ENCODE measurements at regions not wholly inside any gene's neighbourhood (a gene's known extent, or its start where the extent isn't known, plus 50 kb on each side); places are given as distances from the start of the nearest gene placed in this dataset.

- no peak for FAIRE-seq
- no peak for DNase-seq (ENCODE audit: low read depth in 1 of 2, low spot score in 1 of 2)
- ChIA-PET CTCF (no interaction called here), POLR2A (no interaction called here)
- Histone ChIP-seq H3K27ac (no peak overlapping the region), H3K9me3 (no peaks in the 10 kb centered on the region), H3K4me1 (no peaks in the 10 kb centered on the region), H3K4me3 (no peak overlapping the region), H3K4me2 (no peak overlapping the region)
- 15% methylated on average over 2 of the region's 2 CpGs for WGBS (ENCODE audit: missing lambda C conversion rate)
- no peak for ATAC-seq
- TF ChIP-seq RNF2 (IDR thresholded peaks at IDR 0.05; ENCODE audit: borderline replicate concordance, low read depth) (no peak), HOXA7 (CRISPR knock-in tag; IDR thresholded peaks at IDR 0.05) (no peak), NPAS2 (CRISPR knock-in tag; IDR thresholded peaks at IDR 0.05; ENCODE audit: borderline replicate concordance) (no peak), MAFK (IDR thresholded peaks at IDR 0.05; ENCODE audit: partially characterized antibody) (no peak), HES2 (IDR thresholded peaks at IDR 0.05) (no peak)
- TF ChIP-seq, protein P1, sequence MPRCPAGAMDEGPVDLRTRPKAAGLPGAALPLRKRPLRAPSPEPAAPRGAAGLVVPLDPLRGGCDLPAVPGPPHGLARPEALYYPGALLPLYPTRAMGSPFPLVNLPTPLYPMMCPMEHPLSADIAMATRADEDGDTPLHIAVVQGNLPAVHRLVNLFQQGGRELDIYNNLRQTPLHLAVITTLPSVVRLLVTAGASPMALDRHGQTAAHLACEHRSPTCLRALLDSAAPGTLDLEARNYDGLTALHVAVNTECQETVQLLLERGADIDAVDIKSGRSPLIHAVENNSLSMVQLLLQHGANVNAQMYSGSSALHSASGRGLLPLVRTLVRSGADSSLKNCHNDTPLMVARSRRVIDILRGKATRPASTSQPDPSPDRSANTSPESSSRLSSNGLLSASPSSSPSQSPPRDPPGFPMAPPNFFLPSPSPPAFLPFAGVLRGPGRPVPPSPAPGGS (IDR thresholded peaks at IDR 0.05) = no peak
Observed at GRCh38 chr6:93701526-93701925, 282.2 kb upstream of the EPHA7 start.

GRCh38 chr6:93685494-93685893, 266.1 kb upstream of the EPHA7 start:
- Histone ChIP-seq H3K4me3 (no peak overlapping the region), H3K27ac (no peak overlapping the region), H3K4me1 (no peaks in the 10 kb centered on the region), H3K9me3 (no peaks in the 10 kb centered on the region), H3K4me2 (no peak overlapping the region)
- ATAC-seq (no peak), FAIRE-seq (no peak), DNase-seq (ENCODE audit: low read depth in 1 of 2, low spot score in 1 of 2) (no peak)
- ChIA-PET POLR2A (no interaction called here), CTCF (no interaction called here)
- TF ChIP-seq FOSB (CRISPR knock-in tag; IDR thresholded peaks at IDR 0.05) (no peak), JUN (IDR thresholded peaks at IDR 0.05) (no peak), ZC3H11A (IDR thresholded peaks at IDR 0.05) (no peak), HOXB13 (CRISPR knock-in tag; IDR thresholded peaks at IDR 0.05; ENCODE audit: low read depth) (no peak), ESRRA (IDR thresholded peaks at IDR 0.05; ENCODE audit: borderline replicate concordance, low read length) (no peak), FOXS1 (CRISPR knock-in tag; IDR thresholded peaks at IDR 0.05) (no peak), CBX8 (IDR thresholded peaks at IDR 0.05) (no peak)
- WGBS (ENCODE audit: missing lambda C conversion rate) = 20% methylated on average over 2 of the region's 2 CpGs

GRCh38 chr6:93684339-93684738, 265.0 kb upstream of the EPHA7 start:
- no peak overlapping the region for H3K27ac ChIP-seq
- FAIRE-seq = no peak
- CTCF ChIA-PET = no interaction called here
- no peak for DNase-seq (ENCODE audit: low read depth in 1 of 2, low spot score in 1 of 2)
- no peak overlapping the region for H3K4me3 ChIP-seq
- H3K4me1 ChIP-seq = no peaks in the 10 kb centered on the region
- H3K9me3 ChIP-seq = no peaks in the 10 kb centered on the region
- WGBS (ENCODE audit: missing lambda C conversion rate) = 50% methylated on average over 1 of the region's 1 CpG
- POLR2A ChIA-PET = no interaction called here
- H3K4me2 ChIP-seq = no peak overlapping the region
- TF ChIP-seq BHLHE40 (IDR thresholded peaks at IDR 0.05; ENCODE audit: low read depth, low read length) (no peak), ZNF302 (CRISPR knock-in tag; IDR thresholded peaks at IDR 0.05) (no peak), JUN (IDR thresholded peaks at IDR 0.05) (no peak), CBX2 (IDR thresholded peaks at IDR 0.05; ENCODE audit: borderline replicate concordance, low read depth) (no peak), ZC3H11A (IDR thresholded peaks at IDR 0.05) (no peak), TFCP2L1 (CRISPR knock-in tag; IDR thresholded peaks at IDR 0.05) (no peak), HEYL (CRISPR knock-in tag; IDR thresholded peaks at IDR 0.05) (no peak), FOXS1 (CRISPR knock-in tag; IDR thresholded peaks at IDR 0.05) (no peak), HES2 (IDR thresholded peaks at IDR 0.05) (no peak), NFE2L2 (conservative IDR thresholded peaks at IDR 0.05; ENCODE audit: low read length) (no peak), TP53 (CRISPR knock-in tag; IDR thresholded peaks at IDR 0.05) (no peak), ZFP36 (IDR thresholded peaks at IDR 0.05; ENCODE audit: borderline replicate concordance, partially characterized antibody) (no peak), POLR2AphosphoS2 (conservative IDR thresholded peaks at IDR 0.05; ENCODE audit: low read length) (no peak), JUNB (IDR thresholded peaks at IDR 0.05) (no peak)
- no peak for ATAC-seq

All from A549 (cell line).